ENCODE measurements at regions not wholly inside any gene's neighbourhood (a gene's known extent, or its start where the extent isn't known, plus 50 kb on each side); places are given as distances from the start of the nearest gene placed in this dataset.

DNA sequence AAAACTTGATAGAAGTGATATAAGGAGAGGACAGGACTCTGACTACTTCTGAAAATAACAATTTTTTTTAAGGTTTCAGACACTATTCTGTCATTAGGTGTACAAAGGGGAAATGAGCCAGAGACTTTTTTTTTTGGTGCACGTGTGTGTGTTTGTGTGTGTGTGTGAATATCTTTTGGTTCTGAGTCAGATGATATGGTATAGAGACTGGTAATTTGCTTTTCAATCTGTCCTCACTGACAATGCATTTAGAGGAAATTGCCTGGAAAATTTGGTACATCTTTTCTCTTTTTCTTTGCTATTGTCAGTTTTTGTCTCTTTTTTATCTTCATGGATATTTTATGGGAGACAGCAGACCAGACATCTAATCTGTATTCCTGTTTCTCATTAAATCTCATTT is 59.3 kb downstream of the DDIT4L start:
- H3F3A ChIP-seq (ENCODE audit: insufficient read depth, low read depth): no peaks in the 10 kb centered on the region
- intact Hi-C loops (cut with micrococcal nuclease; ENCODE audit: unreplicated experiment): no loop called here
- no peaks in the 10 kb centered on the region for H4K20me1 ChIP-seq (ENCODE audit: insufficient read depth)
- POLR2A ChIA-PET (ENCODE audit: unreplicated experiment): no interaction called here
- H3K27me3 ChIP-seq (ENCODE audit: insufficient read depth, low read depth): no peaks in the 10 kb centered on the region
- no peaks in the 10 kb centered on the region for H3K9me3 ChIP-seq (ENCODE audit: insufficient read depth, low read depth)
- CTCF ChIA-PET: no interaction called here
- H3K79me2 ChIP-seq (ENCODE audit: low read depth): no peaks in the 10 kb centered on the region
- H3K36me3 ChIP-seq (ENCODE audit: low read depth): no peaks in the 10 kb centered on the region
- H3K27ac ChIP-seq: no peak overlapping the region
- H3K4me2 ChIP-seq: no peak overlapping the region
- no peaks in the 10 kb centered on the region for H3K4me1 ChIP-seq (replicated peaks; ENCODE audit: insufficient read depth)
- H3K4me3 ChIP-seq: no peak overlapping the region
- BruUV-seq (replicated peaks): no TSS peak
- H3K9me2 ChIP-seq (ENCODE audit: insufficient read depth): no peaks in the 10 kb centered on the region; the same call in 1 of the 2 replicates
- no peak for DNase-seq
- H2AFZ ChIP-seq: no peak overlapping the region
- TF ChIP-seq, protein P1, sequence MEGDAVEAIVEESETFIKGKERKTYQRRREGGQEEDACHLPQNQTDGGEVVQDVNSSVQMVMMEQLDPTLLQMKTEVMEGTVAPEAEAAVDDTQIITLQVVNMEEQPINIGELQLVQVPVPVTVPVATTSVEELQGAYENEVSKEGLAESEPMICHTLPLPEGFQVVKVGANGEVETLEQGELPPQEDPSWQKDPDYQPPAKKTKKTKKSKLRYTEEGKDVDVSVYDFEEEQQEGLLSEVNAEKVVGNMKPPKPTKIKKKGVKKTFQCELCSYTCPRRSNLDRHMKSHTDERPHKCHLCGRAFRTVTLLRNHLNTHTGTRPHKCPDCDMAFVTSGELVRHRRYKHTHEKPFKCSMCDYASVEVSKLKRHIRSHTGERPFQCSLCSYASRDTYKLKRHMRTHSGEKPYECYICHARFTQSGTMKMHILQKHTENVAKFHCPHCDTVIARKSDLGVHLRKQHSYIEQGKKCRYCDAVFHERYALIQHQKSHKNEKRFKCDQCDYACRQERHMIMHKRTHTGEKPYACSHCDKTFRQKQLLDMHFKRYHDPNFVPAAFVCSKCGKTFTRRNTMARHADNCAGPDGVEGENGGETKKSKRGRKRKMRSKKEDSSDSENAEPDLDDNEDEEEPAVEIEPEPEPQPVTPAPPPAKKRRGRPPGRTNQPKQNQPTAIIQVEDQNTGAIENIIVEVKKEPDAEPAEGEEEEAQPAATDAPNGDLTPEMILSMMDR (conservative IDR thresholded peaks at IDR 0.05): no peak
- TF ChIP-seq EZH2 (IDR thresholded peaks at IDR 0.05; ENCODE audit: low read depth): no peak

DNA sequence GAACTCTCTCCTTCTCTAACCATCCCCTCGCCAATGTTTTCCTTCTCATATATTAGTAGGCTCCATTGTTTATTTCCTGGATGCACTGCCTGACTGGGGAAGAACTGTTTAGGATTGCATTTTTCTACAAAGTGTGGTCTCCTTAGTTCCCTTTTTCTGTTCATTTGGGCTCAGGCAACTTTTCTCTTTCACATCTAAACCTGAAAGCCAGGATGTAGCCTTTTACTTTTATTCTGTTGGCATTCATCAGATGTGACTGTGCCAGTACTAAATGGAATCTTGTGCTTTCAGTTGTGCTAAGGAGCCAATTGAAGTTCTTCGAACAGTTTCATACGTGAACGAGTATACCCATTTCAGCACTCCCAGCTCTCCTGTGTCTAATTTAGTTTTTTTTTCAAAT is 59.8 kb downstream of the DDIT4L start:
- no peaks in the 10 kb centered on the region for H3K36me3 ChIP-seq (ENCODE audit: low read depth)
- no peaks in the 10 kb centered on the region for H3K4me1 ChIP-seq (replicated peaks; ENCODE audit: insufficient read depth)
- no peaks in the 10 kb centered on the region for H3K27me3 ChIP-seq (ENCODE audit: insufficient read depth, low read depth)
- H3K4me3 ChIP-seq: no peak overlapping the region
- intact Hi-C loops (cut with micrococcal nuclease; ENCODE audit: unreplicated experiment): no loop called here
- ChIA-PET POLR2A (ENCODE audit: unreplicated experiment) (no interaction called here), CTCF (no interaction called here)
- no peak for DNase-seq
- H4K20me1 ChIP-seq (ENCODE audit: insufficient read depth): no peaks in the 10 kb centered on the region
- H2AFZ ChIP-seq: peak overlapping the region; percentile 28; the same call in 1 of the 2 replicates
- no peak overlapping the region for H3K27ac ChIP-seq
- no peak for TF ChIP-seq EZH2 (IDR thresholded peaks at IDR 0.05; ENCODE audit: low read depth)
- TF ChIP-seq, protein P1 (conservative IDR thresholded peaks at IDR 0.05): no peak
- BruUV-seq (replicated peaks): no TSS peak
- no peaks in the 10 kb centered on the region for H3K9me2 ChIP-seq (ENCODE audit: insufficient read depth)
- H3F3A ChIP-seq (ENCODE audit: insufficient read depth, low read depth): no peaks in the 10 kb centered on the region
- H3K4me2 ChIP-seq: no peak overlapping the region
- H3K9me3 ChIP-seq (ENCODE audit: insufficient read depth, low read depth): no peaks in the 10 kb centered on the region
- H3K79me2 ChIP-seq (ENCODE audit: low read depth): no peaks in the 10 kb centered on the region

DNA sequence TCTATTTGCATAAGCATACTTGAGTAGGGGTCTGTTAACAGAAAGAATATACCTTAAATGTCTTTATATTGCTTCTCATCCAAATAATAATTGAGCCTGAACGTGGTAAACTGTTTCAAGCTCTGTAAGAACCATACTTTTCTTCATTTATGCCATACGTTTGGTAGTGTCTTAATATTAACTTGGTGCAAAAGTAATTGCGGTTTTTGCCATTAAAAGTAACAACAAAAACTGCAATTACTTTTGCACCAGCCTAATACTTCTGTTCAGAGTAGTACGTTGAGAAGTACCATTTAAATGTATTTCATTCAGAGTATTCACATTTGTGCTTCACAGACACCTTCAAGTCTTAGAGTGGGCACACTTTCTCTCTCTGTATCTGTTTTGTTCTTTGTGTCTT is 60.5 kb downstream of the DDIT4L start:
- Histone ChIP-seq H3K4me2 (no peak overlapping the region), H3K27me3 (ENCODE audit: insufficient read depth, low read depth) (no peaks in the 10 kb centered on the region), H3F3A (ENCODE audit: insufficient read depth, low read depth) (no peaks in the 10 kb centered on the region), H3K4me3 (no peak overlapping the region), H3K9me2 (ENCODE audit: insufficient read depth) (no peaks in the 10 kb centered on the region), H2AFZ (no peak overlapping the region), H3K4me1 (replicated peaks; ENCODE audit: insufficient read depth) (no peaks in the 10 kb centered on the region), H3K9me3 (ENCODE audit: insufficient read depth, low read depth) (no peaks in the 10 kb centered on the region), H3K36me3 (ENCODE audit: low read depth) (no peaks in the 10 kb centered on the region), H4K20me1 (ENCODE audit: insufficient read depth) (no peaks in the 10 kb centered on the region), H3K79me2 (ENCODE audit: low read depth) (no peaks in the 10 kb centered on the region), H3K27ac (no peak overlapping the region)
- intact Hi-C loops (cut with micrococcal nuclease; ENCODE audit: unreplicated experiment): no loop called here
- ChIA-PET CTCF (no interaction called here), POLR2A (ENCODE audit: unreplicated experiment) (no interaction called here)
- no TSS peak for BruUV-seq (replicated peaks)
- no peak for TF ChIP-seq EZH2 (IDR thresholded peaks at IDR 0.05; ENCODE audit: low read depth)
- TF ChIP-seq, protein P1 (conservative IDR thresholded peaks at IDR 0.05): no peak
- no peak for DNase-seq
